ENCODE measurements at regions not wholly inside any gene's neighbourhood (a gene's known extent, or its start where the extent isn't known, plus 50 kb on each side); places are given as distances from the start of the nearest gene placed in this dataset.

GRCh38 chr3:72204452-72204851, 419.5 kb upstream of the PROK2 start:
- no peak for DNase-seq (ENCODE audit: low spot score)

DNA sequence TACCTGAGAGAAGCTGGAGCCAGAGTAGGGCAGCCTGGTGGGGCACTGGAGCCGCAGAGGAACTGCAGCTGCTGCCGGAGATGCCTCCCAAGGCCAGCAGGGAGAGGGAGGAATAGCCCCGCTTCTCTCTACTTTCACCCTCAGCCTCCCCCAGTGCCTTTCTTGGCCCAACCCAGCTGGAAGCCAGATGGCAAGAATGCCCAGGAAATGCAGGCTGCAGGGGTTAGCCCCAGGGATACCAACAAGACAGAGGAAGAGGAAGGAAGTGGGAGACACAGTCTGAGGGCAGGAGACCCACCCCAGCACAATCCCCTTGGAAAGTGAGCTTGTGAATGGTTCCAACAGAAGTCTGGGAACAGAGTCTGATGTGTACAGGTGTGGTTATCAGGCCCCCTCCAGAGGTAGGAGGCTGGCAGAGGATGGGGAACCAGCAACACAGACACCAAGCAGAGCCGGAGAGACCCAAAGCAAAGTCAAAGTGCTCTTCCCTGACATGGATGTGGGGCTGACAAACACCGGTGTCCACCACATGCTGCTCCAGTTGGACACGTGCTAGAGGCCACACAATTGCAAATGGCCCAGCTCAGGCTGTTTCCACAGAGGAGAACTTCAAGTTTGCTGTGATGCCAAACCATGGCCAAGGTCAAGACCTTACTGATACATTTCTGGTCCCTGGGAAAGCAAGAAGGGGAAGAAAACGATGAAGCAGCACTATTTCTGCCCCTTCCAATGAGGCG, 418.8 kb upstream of the PROK2 start:
- no peak for DNase-seq (ENCODE audit: low spot score)

- no peak for DNase-seq (ENCODE audit: low spot score)
Measured at GRCh38 chr3:72203105-72203504, 418.2 kb upstream of the PROK2 start.

DNA sequence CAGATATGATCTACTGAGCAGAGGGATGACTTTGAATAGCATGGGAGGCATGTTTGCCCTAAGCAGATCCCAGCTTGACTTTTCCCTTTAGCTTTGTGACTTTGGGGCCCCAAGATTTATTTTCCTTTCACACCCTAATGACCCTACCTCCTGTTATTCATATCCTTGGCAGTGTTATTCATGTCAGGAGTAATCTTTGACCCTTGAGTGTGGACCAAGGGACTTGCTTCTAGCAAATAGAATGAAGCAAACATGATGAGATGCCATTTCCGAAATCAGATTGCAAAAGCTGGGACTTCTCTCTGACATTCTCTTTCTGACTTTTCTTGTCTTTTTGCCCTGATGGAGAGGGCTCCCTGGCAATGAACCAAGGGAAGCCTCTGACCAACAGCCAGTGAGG, 415.4 kb upstream of the PROK2 start:
- DNase-seq (ENCODE audit: low spot score): no peak

GRCh38 chr3:72199530-72199929, 414.6 kb upstream of the PROK2 start:
- DNase-seq (ENCODE audit: low spot score): no peak

DNA sequence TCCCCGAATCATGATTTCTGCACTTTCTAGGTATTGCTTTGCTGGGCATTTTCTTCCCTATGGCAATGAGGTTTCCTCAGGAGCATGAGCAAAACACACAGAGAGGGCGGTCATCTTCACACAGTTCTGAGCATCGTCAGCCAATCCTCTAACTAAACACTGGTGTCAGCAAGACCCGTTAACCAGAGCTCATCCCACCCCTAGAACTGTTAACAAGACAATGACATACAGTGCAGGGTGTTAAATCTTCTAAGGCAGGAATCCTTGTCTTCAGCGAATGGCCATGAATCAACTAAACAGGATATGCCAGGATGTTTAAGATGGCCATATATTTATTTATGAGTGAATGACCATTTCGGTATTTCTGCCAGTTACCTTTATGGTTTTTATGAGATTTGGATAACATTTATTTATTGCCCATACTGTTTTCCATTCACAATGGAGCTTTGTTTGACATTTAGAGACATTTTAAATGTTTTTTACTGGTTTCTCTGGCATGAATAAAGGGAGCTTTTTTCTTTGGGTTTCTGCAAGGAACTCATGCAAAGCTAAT, 411.5 kb upstream of the PROK2 start:
- no peak for DNase-seq (ENCODE audit: low spot score)

DNA sequence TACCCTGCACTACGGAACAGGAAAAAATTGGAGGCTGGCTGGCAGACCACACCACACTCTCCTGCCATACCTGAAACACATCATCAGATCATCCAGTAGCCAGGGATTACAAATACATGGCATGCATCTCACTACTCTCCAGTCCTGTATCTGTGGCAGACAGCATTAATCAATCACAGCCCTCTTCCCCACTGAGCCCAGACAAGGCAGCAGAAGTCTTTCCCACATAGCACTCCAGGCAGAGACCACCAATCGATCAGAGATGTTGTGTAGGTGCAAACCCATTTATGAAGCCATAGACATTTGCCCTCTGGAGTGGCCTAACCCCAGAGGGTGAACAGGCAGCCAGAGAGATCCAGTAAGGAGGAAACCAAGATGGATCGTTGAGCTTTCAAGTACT, 410.9 kb upstream of the PROK2 start:
- DNase-seq (ENCODE audit: low spot score): no peak

GRCh38 chr3:72194458-72194857, 409.5 kb upstream of the PROK2 start:
- DNase-seq (ENCODE audit: low spot score): no peak

GRCh38 chr3:72193771-72194430, 409.0 kb upstream of the PROK2 start:
- no peak for DNase-seq (ENCODE audit: low spot score)

DNA sequence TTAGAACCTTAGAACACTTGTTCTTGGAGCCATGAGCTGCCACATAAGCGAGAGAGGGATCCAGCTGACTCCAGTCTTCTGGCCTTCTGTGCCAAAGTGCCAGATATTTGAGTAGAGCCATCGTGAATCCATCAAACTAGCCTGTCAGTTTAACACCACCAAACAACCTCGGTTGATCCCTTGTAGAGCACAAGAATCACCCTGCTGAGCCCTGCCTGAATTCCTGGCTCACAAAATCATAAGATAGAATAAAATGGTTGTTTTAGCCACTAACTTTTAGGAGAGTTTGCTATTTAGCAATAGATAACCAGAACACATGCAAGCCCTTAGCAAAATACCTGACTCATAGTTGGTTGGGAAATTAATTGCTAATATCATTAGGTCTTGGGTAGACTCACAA, 407.6 kb upstream of the PROK2 start:
- no peak for DNase-seq (ENCODE audit: low spot score)

DNA sequence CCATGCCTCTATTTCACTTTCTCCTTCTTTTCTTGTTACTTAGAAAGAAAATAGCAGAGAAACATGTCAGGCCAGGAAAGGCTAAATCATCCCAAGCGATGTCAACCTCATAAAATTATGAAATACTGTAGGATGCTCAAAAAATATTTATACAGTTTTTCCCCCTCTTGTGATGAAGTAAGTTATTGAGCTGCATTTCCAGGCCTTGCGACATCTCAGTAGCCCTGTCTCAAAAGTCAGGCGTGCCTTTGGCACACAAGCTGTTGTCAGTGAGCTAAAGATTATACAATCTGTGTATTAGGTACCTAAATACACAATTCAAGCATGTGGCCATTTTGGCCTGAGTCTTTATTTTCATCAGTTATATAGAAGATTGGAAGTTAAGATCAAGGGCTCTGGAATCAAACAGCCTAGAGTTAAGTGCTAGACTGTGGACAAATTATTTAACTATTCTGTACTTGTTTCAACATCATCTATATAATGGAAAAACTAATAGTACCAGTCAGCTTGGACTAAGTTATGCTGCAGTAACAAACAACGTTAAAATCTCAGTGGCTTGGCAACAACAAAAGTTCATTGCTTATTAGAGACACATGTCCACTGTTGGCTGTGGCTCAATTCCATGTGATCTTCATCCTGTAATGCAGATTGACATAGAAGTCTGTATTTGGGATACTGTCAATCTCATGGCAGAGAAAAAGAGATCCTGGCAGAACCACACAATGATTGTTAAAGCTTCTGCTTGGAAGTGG, 406.4 kb upstream of the PROK2 start:
- no peak for DNase-seq (ENCODE audit: low spot score)

GRCh38 chr3:72190050-72190449, 405.1 kb upstream of the PROK2 start:
- no peak for DNase-seq (ENCODE audit: low spot score)

GRCh38 chr3:72189339-72189738, 404.4 kb upstream of the PROK2 start:
- no peak for DNase-seq (ENCODE audit: low spot score)

GRCh38 chr3:72188536-72188935, 403.6 kb upstream of the PROK2 start:
- no peak for DNase-seq (ENCODE audit: low spot score)

GRCh38 chr3:72187131-72187530, 402.2 kb upstream of the PROK2 start:
- no peak for DNase-seq (ENCODE audit: low spot score)

GRCh38 chr3:72186400-72186855, 401.5 kb upstream of the PROK2 start:
- DNase-seq (ENCODE audit: low spot score): peak; percentile 16

GRCh38 chr3:72185549-72186399, 400.8 kb upstream of the PROK2 start:
- DNase-seq (ENCODE audit: low spot score): peak; percentile 37

DNA sequence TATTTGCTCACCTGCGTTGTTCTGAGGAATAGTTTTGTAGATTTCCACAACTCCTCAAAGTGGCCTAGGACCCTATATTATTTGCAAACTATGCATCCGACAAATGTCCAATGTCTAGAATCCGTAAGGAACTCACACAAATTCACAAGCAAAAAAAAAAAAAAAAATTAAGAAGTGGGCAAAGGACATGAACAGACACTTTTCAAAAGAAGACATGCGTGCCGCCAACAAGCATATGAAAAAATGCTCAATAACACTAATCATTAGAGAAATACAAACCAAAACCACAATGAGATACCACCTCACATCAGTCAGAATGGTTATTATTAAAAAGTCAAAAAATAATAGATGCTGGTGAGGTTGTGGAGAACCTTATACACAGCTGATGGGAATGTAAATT, 398.5 kb upstream of the PROK2 start:
- DNase-seq (ENCODE audit: low spot score): no peak

- no peak for DNase-seq (ENCODE audit: low spot score)
Measured at GRCh38 chr3:72182206-72182605, 397.3 kb upstream of the PROK2 start.

DNA sequence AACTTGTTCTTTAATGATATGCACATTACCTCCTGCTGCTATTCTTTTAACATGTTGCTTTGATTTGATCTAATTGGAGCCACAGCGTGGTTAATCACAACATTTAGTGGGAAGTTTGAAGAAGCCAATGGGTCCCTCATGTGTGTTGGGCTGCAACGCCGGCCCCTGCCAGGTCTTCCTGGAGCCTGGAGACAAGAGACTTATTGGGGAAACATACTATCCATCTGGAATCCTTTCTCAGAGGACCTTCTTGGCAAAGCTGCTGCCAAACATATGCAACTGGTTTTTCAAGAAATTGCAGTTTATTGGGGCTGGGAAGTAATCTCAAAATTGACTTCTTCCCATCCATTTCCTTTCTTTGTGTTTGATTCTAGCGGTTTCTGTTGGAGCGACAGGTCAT, 396.3 kb upstream of the PROK2 start:
- no peak for DNase-seq (ENCODE audit: low spot score)

DNA sequence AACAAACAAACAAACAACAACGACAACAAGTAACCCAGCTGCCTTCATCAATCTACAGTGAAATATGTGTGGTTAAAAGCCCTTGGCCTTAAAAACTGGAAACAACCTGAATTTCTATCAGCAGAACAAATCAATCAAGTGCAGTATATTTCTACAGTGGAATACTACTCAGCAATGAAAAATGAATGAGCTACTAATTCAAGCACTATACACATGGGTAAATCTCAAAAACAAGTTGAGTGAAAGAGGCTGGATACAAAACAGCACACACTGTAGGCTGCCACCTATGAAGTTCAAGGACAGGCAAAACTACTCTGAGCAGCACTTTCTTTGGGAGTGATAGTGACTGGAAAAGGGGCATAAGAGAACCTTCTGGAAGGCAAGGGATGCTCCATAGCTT, 395.5 kb upstream of the PROK2 start:
- no peak for DNase-seq (ENCODE audit: low spot score)

- no peak for DNase-seq (ENCODE audit: low spot score)
Measured at GRCh38 chr3:72179107-72179464, 394.1 kb upstream of the PROK2 start.

Data from H4 (cell line).